GM19467 (cell line): ENCODE measurements at regions not wholly inside any gene's neighbourhood (a gene's known extent, or its start where the extent isn't known, plus 50 kb on each side); places are given as distances from the start of the nearest gene placed in this dataset.
"Not testable (repeated sequence)": the region's sequence is repeated elsewhere in the genome, so short reads cannot be mapped to it uniquely, and the experiment has no call there.

Experiments used
- ATAC-seq: cut with Tn5 transposase; IDR thresholded peaks from one replicate; pipeline ENCODE4 v1.9.1; 2021; ENCODE audit warnings: mild to moderate bottlenecking, moderate library complexity; ENCODE audit not compliant: unreplicated experiment

GRCh38 chr12:87020071-87020470 is 763.9 kb upstream of the MGAT4C start:
- ATAC-seq, result no peak

GRCh38 chr12:87015352-87015751 is 759.2 kb upstream of the MGAT4C start:
- ATAC-seq, result no peak

GRCh38 chr12:87008785-87009384 is 752.7 kb upstream of the MGAT4C start:
- ATAC-seq, result no peak

- no peak for ATAC-seq
Measured at GRCh38 chr12:87001102-87001501, 744.9 kb upstream of the MGAT4C start.

- no peak for ATAC-seq
Measured at GRCh38 chr12:86985298-86985697, 729.1 kb upstream of the MGAT4C start.

- ATAC-seq, result not testable (repeated sequence)
Measured at GRCh38 chr12:86970595-86970994, 714.4 kb upstream of the MGAT4C start.

GRCh38 chr12:86959766-86960458 is 703.7 kb upstream of the MGAT4C start:
- no peak for ATAC-seq

GRCh38 chr12:86950444-86950843 is 694.3 kb upstream of the MGAT4C start:
- ATAC-seq, result no peak

GRCh38 chr12:86950043-86950442 is 693.9 kb upstream of the MGAT4C start:
- ATAC-seq, result no peak

GRCh38 chr12:86948851-86949250 is 692.7 kb upstream of the MGAT4C start:
- no peak for ATAC-seq

- no peak for ATAC-seq
Measured at GRCh38 chr12:86945685-86946196, 689.5 kb upstream of the MGAT4C start.

GRCh38 chr12:86944197-86944819 is 688.1 kb upstream of the MGAT4C start:
- ATAC-seq, result not testable (repeated sequence)

GRCh38 chr12:86931714-86932113 is 675.5 kb upstream of the MGAT4C start:
- ATAC-seq, result no peak

GRCh38 chr12:86929962-86930361 is 673.8 kb upstream of the MGAT4C start:
- no peak for ATAC-seq

- no peak for ATAC-seq
Measured at GRCh38 chr12:86917121-86917520, 660.9 kb upstream of the MGAT4C start.

- ATAC-seq, result no peak
Measured at GRCh38 chr12:86914721-86915120, 658.5 kb upstream of the MGAT4C start.

- no peak for ATAC-seq
Measured at GRCh38 chr12:86911973-86912372, 655.8 kb upstream of the MGAT4C start.

GRCh38 chr12:86903159-86903558 is 647.0 kb upstream of the MGAT4C start:
- ATAC-seq, result no peak

GRCh38 chr12:86860776-86861175 is 604.6 kb upstream of the MGAT4C start:
- ATAC-seq, result no peak

GRCh38 chr12:86852451-86852850 is 596.3 kb upstream of the MGAT4C start:
- no peak for ATAC-seq

- ATAC-seq, result no peak
Measured at GRCh38 chr12:86838711-86839110, 582.5 kb upstream of the MGAT4C start.

- ATAC-seq, result no peak
Measured at GRCh38 chr12:86838260-86838659, 582.1 kb upstream of the MGAT4C start.
